HG03439 (cell line): ENCODE measurements at regions not wholly inside any gene's neighbourhood (a gene's known extent, or its start where the extent isn't known, plus 50 kb on each side); places are given as distances from the start of the nearest gene placed in this dataset.

Source experiments
- ATAC-seq: cut with Tn5 transposase; IDR thresholded peaks from one replicate; pipeline ENCODE4 v1.9.1; 2021; ENCODE audit warnings: mild to moderate bottlenecking, moderate library complexity; ENCODE audit not compliant: unreplicated experiment

GRCh38 chr13:26989957-26990713, 181.5 kb downstream of the USP12 start:
- ATAC-seq, result no peak

- no peak for ATAC-seq
Measured at GRCh38 chr13:26989261-26989956, 182.2 kb downstream of the USP12 start.

GRCh38 chr13:26988059-26988769, 183.4 kb downstream of the USP12 start:
- ATAC-seq, result no peak

GRCh38 chr13:26987486-26988013, 184.1 kb downstream of the USP12 start:
- ATAC-seq, result no peak

GRCh38 chr13:26985285-26985878, 186.2 kb downstream of the USP12 start:
- ATAC-seq, result no peak

- no peak for ATAC-seq
Measured at GRCh38 chr13:26984337-26984736, 187.3 kb downstream of the USP12 start.

- no peak for ATAC-seq
Measured at GRCh38 chr13:26983543-26984320, 187.9 kb downstream of the USP12 start.

GRCh38 chr13:26980099-26981031, 191.2 kb downstream of the USP12 start:
- ATAC-seq, result no peak

GRCh38 chr13:26979334-26979733, 192.3 kb downstream of the USP12 start:
- ATAC-seq, result no peak

GRCh38 chr13:26978081-26978860, 193.3 kb downstream of the USP12 start:
- no peak for ATAC-seq

GRCh38 chr13:26977541-26977940, 194.1 kb downstream of the USP12 start:
- ATAC-seq, result no peak

- no peak for ATAC-seq
Measured at GRCh38 chr13:26976313-26976712, 195.3 kb downstream of the USP12 start.

GRCh38 chr13:26973946-26974345, 197.7 kb downstream of the USP12 start:
- no peak for ATAC-seq

- ATAC-seq, result no peak
Measured at GRCh38 chr13:26973295-26973694, 198.3 kb downstream of the USP12 start.

- no peak for ATAC-seq
Measured at GRCh38 chr13:26971990-26972887, 199.4 kb downstream of the USP12 start.

GRCh38 chr13:26968431-26969341, 202.9 kb downstream of the USP12 start:
- no peak for ATAC-seq
